AG04450 (cell line): ENCODE measurements at regions not wholly inside any gene's neighbourhood (a gene's known extent, or its start where the extent isn't known, plus 50 kb on each side); places are given as distances from the start of the nearest gene placed in this dataset.

Source experiments
- CTCF ChIA-PET: fragments of 300-600, 350-600 bp; formaldehyde crosslinking; extraction: SDS; loops from one replicate; lab custom pipeline; 2022; ENCODE audit warnings: antibody characterized with exemption, inconsistent platforms; lab: Charles Lee
- POLR2A ChIA-PET: fragments of 350-600 bp; formaldehyde crosslinking; extraction: SDS; loops from one replicate; lab custom pipeline; 2021; ENCODE audit warnings: antibody characterized with exemption, inconsistent platforms; lab: Yijun Ruan, JAX
- DNase-seq: peaks from one replicate; pipeline ENCODE4 v3.0.0-alpha.2; 2011; ENCODE audit warnings: low read depth, low spot score
- H3K27ac ChIP-seq: one replicate; pipeline ENCODE4 v1.5.1; 2012; ENCODE audit warnings: low read depth, low read length, control low read depth
- H3K27me3 ChIP-seq: one replicate; pipeline ENCODE4 v1.6.0; 2012; ENCODE audit warnings: low read length; ENCODE audit not compliant: control insufficient read depth, insufficient read depth
- H3K4me3 ChIP-seq: 2 replicates; pipeline ENCODE4 v1.5.1; 2011; ENCODE audit warnings: mild to moderate bottlenecking, low read depth, low read length, control low read depth
- H3K9me3 ChIP-seq: 2 replicates; pipeline ENCODE4 v1.5.1; 2012; ENCODE audit warnings: low read length; ENCODE audit not compliant: control insufficient read depth, insufficient read depth
- CTCF ChIP-seq: IDR thresholded peaks from 2 replicates; pipeline ENCODE4 v1.5.1; 2011; ENCODE audit warnings: low read depth, low read length, control low read depth, inconsistent platforms

- POLR2A ChIA-PET: no interaction called here
- no peak for TF ChIP-seq CTCF
- no peaks in the 10 kb centered on the region for H3K9me3 ChIP-seq
- CTCF ChIA-PET: no interaction called here
- H3K27me3 ChIP-seq: no peaks in the 10 kb centered on the region
- no peak for DNase-seq
- H3K4me3 ChIP-seq: no peak overlapping the region
- H3K27ac ChIP-seq: no peak overlapping the region
These were observed 117.5 kb upstream of the CRIM1 start for GRCh38 chr2:36238106-36238505.

- Histone ChIP-seq H3K9me3 (no peaks in the 10 kb centered on the region), H3K4me3 (no peak overlapping the region), H3K27ac (no peak overlapping the region), H3K27me3 (no peaks in the 10 kb centered on the region)
- POLR2A ChIA-PET: no interaction called here
- no peak for TF ChIP-seq CTCF
- CTCF ChIA-PET: no interaction called here
- DNase-seq: no peak
These were observed 119.7 kb upstream of the CRIM1 start for GRCh38 chr2:36235882-36236281.

GRCh38 chr2:36235426-36235825 lies 120.2 kb upstream of the CRIM1 start:
- Histone ChIP-seq H3K4me3 (no peak overlapping the region), H3K27me3 (no peaks in the 10 kb centered on the region), H3K9me3 (no peaks in the 10 kb centered on the region), H3K27ac (no peak overlapping the region)
- TF ChIP-seq CTCF: no peak
- DNase-seq: no peak
- ChIA-PET POLR2A (no interaction called here), CTCF (no interaction called here)

- CTCF ChIA-PET: no interaction called here
These were observed 132.3 kb upstream of the CRIM1 start for GRCh38 chr2:36223259-36223658.

GRCh38 chr2:36222485-36222884 lies 133.1 kb upstream of the CRIM1 start:
- no peak for DNase-seq
- Histone ChIP-seq H3K27ac (no peak overlapping the region), H3K27me3 (no peaks in the 10 kb centered on the region), H3K9me3 (no peaks in the 10 kb centered on the region), H3K4me3 (no peak overlapping the region)
- no peak for TF ChIP-seq CTCF
- POLR2A ChIA-PET: no interaction called here
- CTCF ChIA-PET: no interaction called here

More at GRCh38 chr2:36223259-36223658, 132.3 kb upstream of the CRIM1 start:
- Histone ChIP-seq H3K9me3 (no peaks in the 10 kb centered on the region), H3K27me3 (no peaks in the 10 kb centered on the region), H3K4me3 (no peak overlapping the region), H3K27ac (no peak overlapping the region)
- TF ChIP-seq CTCF: no peak
- POLR2A ChIA-PET: no interaction called here
- DNase-seq: no peak
